Upper lobe of left lung (tissue), 4 donors: ENCODE measurements at regions not wholly inside any gene's neighbourhood (a gene's known extent, or its start where the extent isn't known, plus 50 kb on each side); places are given as distances from the start of the nearest gene placed in this dataset.

Experiments used
- CTCF ChIP-seq, 6 experiments: fragments of 450-650 bp in 4 of 6; fragments of 200-600 bp in 2 of 6; sonication (generic) in 2 of 6; IDR thresholded peaks; one replicate each; pipeline ENCODE4 v1.5.1; 2016 to 2019; ENCODE audit warnings: antibody characterized with exemption in 6 of 6
- POLR2AphosphoS5 ChIP-seq, 2 donors: sonication (generic); formaldehyde crosslinking; IDR thresholded peaks; one replicate each; pipeline ENCODE4 v1.5.1; 2017; ENCODE audit warnings: antibody characterized with exemption in 2 of 2

DNA sequence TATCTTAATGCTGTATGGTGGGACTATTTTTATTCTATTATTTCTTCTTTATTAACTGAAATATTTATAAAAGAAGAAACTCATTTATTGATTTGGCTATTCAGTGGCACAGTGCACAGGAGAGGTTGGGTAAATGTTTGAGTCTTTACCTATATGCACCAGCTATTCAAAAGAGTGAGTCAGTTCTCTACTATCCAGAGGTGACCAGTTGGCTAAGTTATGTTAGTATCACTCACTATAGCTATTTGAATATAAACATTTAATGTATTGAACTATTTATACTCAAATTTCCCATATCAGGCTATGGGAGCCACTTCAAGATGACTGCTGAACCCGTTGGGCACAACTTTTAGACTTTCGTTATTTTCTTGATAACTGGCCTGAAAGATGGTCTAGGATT is 106.1 kb upstream of the VEGFC start:
- no peak for TF ChIP-seq CTCF (IDR thresholded peaks at IDR 0.05)
- TF ChIP-seq POLR2AphosphoS5 (IDR thresholded peaks at IDR 0.05) = no peak
